Astrocyte (in vitro differentiated cells and primary cell): ENCODE measurements at regions not wholly inside any gene's neighbourhood (a gene's known extent, or its start where the extent isn't known, plus 50 kb on each side); places are given as distances from the start of the nearest gene placed in this dataset.

ENCODE experiments used
- CTCF ChIP-seq: IDR thresholded peaks from 2 replicates; pipeline ENCODE4 v1.5.1; 2011; ENCODE audit warnings: low read depth, mild to moderate bottlenecking, inconsistent platforms, low read length, moderate library complexity; ENCODE audit not compliant: insufficient read depth
- EZH2 ChIP-seq: IDR thresholded peaks from 2 replicates; pipeline ENCODE4 v1.6.1; 2012; ENCODE audit warnings: mild to moderate bottlenecking, low read length, inconsistent platforms; ENCODE audit not compliant: insufficient read depth

- TF ChIP-seq CTCF (no peak), EZH2 (no peak)
Observed at GRCh38 chr10:43795093-43795492, 146.4 kb upstream of the ZNF32 start.
